ENCODE measurements at regions not wholly inside any gene's neighbourhood (a gene's known extent, or its start where the extent isn't known, plus 50 kb on each side); places are given as distances from the start of the nearest gene placed in this dataset.

DNA sequence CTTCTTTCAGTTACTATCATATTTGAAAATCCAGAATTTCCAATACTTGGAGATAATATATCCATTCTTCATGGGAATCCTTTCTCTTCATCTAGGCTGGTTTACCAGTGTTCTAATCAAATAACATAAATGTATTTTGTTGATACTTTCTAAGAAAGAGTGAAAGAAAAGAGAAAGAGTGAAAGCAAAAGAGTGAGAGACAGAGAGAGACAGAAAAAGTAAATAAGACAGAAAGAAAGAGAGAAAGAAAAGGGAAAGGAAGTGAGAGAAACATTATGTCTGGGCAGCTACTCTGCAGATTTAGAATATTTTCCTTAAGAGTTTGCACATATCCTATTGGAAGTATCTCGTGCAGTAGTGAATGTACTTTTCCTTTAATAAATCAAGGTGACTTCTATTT, 781.0 kb upstream of the GJE1 start:
- no peaks in the 10 kb centered on the region for H3K9me3 ChIP-seq (ENCODE audit: control insufficient read depth, low read length, poor library complexity, severe bottlenecking)
- H3K36me3 Mint-ChIP-seq (ENCODE audit: low read depth), result no peaks in the 10 kb centered on the region
- DNase-seq (no peak), ATAC-seq (no peak)
- peaks cover 6% of the 10 kb centered on the region for H3K27me3 Mint-ChIP-seq
- no peak overlapping the region for H3K27ac Mint-ChIP-seq
- peaks cover 3% of the 10 kb centered on the region for H3K4me1 Mint-ChIP-seq
- H3K4me3 Mint-ChIP-seq, result no peak overlapping the region

- DNase-seq, result no peak
- H3K9me3 ChIP-seq (ENCODE audit: control insufficient read depth, low read length, poor library complexity, severe bottlenecking), result no peaks in the 10 kb centered on the region
- Mint-ChIP-seq H3K27ac (no peak overlapping the region), H3K4me3 (no peak overlapping the region), H3K36me3 (ENCODE audit: low read depth) (no peaks in the 10 kb centered on the region), H3K4me1 (peaks cover 3% of the 10 kb centered on the region), H3K27me3 (peaks cover 7% of the 10 kb centered on the region)
- no peak for ATAC-seq
Observed at GRCh38 chr6:141349710-141350109, 783.0 kb upstream of the GJE1 start.

- Mint-ChIP-seq H3K4me3 (no peak overlapping the region), H3K4me1 (peaks cover 3% of the 10 kb centered on the region), H3K27ac (no peak overlapping the region), H3K27me3 (peaks cover 7% of the 10 kb centered on the region), H3K36me3 (ENCODE audit: low read depth) (no peaks in the 10 kb centered on the region)
- H3K9me3 ChIP-seq (ENCODE audit: control insufficient read depth, low read length, poor library complexity, severe bottlenecking), result no peaks in the 10 kb centered on the region
- ATAC-seq (no peak), DNase-seq (no peak)
Observed at GRCh38 chr6:141347906-141348492, 784.7 kb upstream of the GJE1 start.

- H3K9me3 ChIP-seq (ENCODE audit: control insufficient read depth, low read length, poor library complexity, severe bottlenecking), result no peaks in the 10 kb centered on the region
- H3K27ac Mint-ChIP-seq, result no peak overlapping the region
- peaks cover 7% of the 10 kb centered on the region for H3K27me3 Mint-ChIP-seq
- no peak for DNase-seq
- peaks cover 3% of the 10 kb centered on the region for H3K4me1 Mint-ChIP-seq
- H3K4me3 Mint-ChIP-seq, result no peak overlapping the region
- ATAC-seq, result no peak
- H3K36me3 Mint-ChIP-seq (ENCODE audit: low read depth), result no peaks in the 10 kb centered on the region
Observed at GRCh38 chr6:141347086-141347485, 785.6 kb upstream of the GJE1 start.

GRCh38 chr6:141346535-141346934, 786.2 kb upstream of the GJE1 start:
- DNase-seq, result no peak
- Mint-ChIP-seq H3K4me3 (no peak overlapping the region), H3K27ac (no peak overlapping the region), H3K36me3 (ENCODE audit: low read depth) (no peaks in the 10 kb centered on the region), H3K4me1 (no peaks in the 10 kb centered on the region), H3K27me3 (peaks cover 7% of the 10 kb centered on the region)
- H3K9me3 ChIP-seq (ENCODE audit: control insufficient read depth, low read length, poor library complexity, severe bottlenecking), result no peaks in the 10 kb centered on the region
- no peak for ATAC-seq

- H3K27ac Mint-ChIP-seq, result no peak overlapping the region
- no peaks in the 10 kb centered on the region for H3K4me1 Mint-ChIP-seq
- H3K36me3 Mint-ChIP-seq (ENCODE audit: low read depth), result no peaks in the 10 kb centered on the region
- no peak overlapping the region for H3K4me3 Mint-ChIP-seq
- H3K9me3 ChIP-seq (ENCODE audit: control insufficient read depth, low read length, poor library complexity, severe bottlenecking), result no peaks in the 10 kb centered on the region
- DNase-seq (no peak), ATAC-seq (no peak)
- H3K27me3 Mint-ChIP-seq, result peaks cover 15% of the 10 kb centered on the region
Observed at GRCh38 chr6:141337191-141337590, 795.5 kb upstream of the GJE1 start.

GRCh38 chr6:141335477-141336273, 797.0 kb upstream of the GJE1 start:
- Mint-ChIP-seq H3K27me3 (peaks cover 15% of the 10 kb centered on the region), H3K4me1 (no peaks in the 10 kb centered on the region), H3K36me3 (ENCODE audit: low read depth) (no peaks in the 10 kb centered on the region), H3K27ac (no peak overlapping the region), H3K4me3 (no peak overlapping the region)
- H3K9me3 ChIP-seq (ENCODE audit: control insufficient read depth, low read length, poor library complexity, severe bottlenecking), result no peaks in the 10 kb centered on the region
- ATAC-seq, result no peak
- no peak for DNase-seq

DNA sequence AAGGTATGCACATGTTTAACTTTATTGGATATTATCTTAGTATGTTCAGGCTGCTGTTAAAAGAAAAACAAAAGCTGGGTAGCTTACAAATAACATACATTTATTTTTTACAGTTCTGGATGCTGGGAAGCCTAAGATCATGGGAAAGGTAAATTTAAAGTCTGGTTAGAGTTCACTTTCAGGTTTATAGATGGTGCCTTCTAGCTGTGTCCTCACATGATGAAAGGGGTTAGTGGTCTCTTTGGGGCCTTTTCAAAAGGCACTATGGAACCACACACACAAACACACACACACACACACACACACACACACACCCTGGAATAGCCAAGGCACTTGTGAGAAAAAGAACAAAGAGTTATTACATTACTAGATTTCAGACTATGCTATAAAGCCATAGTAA, 805.8 kb upstream of the GJE1 start:
- Mint-ChIP-seq H3K4me1 (peaks cover 9% of the 10 kb centered on the region), H3K27me3 (peaks cover 2% of the 10 kb centered on the region), H3K4me3 (peak overlapping the region; percentile 25), H3K27ac (no peak overlapping the region), H3K36me3 (ENCODE audit: low read depth) (no peaks in the 10 kb centered on the region)
- H3K9me3 ChIP-seq (ENCODE audit: control insufficient read depth, low read length, poor library complexity, severe bottlenecking), result no peaks in the 10 kb centered on the region
- DNase-seq (no peak), ATAC-seq (no peak)

GRCh38 chr6:141326426-141326825, 806.3 kb upstream of the GJE1 start:
- ATAC-seq (peak; percentile 94), DNase-seq (no peak)
- peaks cover 4% of the 10 kb centered on the region for H3K27me3 Mint-ChIP-seq
- no peak overlapping the region for H3K27ac Mint-ChIP-seq
- no peaks in the 10 kb centered on the region for H3K36me3 Mint-ChIP-seq (ENCODE audit: low read depth)
- H3K4me3 Mint-ChIP-seq, result peak overlapping the region; percentile 65
- peaks cover 9% of the 10 kb centered on the region for H3K4me1 Mint-ChIP-seq
- no peaks in the 10 kb centered on the region for H3K9me3 ChIP-seq (ENCODE audit: control insufficient read depth, low read length, poor library complexity, severe bottlenecking)

DNA sequence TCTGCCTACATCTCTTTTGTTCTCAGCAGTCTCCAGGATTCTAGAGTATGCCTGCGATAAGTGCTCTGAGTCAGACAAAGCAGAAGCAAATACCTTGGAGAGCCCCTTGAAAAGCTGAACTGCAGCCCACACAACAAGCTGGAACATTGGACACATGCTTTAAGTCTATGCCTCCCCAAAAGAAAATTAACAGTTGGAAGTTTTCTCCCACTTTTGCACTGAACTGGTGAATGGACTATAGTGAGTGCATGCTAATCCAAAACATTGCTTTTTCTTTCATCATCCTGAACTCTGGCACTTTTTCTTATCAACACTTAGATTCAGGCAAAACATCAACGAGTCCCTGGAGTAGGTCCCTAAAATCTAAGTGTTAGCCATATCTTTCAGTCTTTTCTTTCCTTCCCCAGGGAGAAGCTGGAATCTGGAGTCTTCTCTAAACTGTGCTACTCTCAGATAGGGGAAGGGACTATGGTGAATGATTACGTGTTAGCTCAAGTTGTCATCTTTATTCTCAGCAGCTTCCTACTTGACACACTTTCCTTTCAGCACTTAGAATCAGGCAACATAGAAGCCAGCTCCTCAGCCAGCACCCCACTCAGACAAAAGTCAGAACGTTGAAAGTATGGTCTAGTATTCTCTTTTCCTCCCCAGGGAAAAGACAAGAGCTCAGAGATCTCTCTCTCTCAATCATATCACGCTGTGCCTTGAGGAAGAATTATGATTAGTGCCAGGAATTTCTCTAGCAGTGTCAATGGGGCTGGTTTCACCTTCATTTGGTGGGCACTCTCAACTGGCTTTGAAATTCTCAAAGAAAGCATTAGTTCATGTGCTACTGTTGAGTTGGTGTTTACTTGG, 811.0 kb upstream of the GJE1 start:
- Mint-ChIP-seq H3K4me1 (peaks cover 5% of the 10 kb centered on the region), H3K36me3 (ENCODE audit: low read depth) (no peaks in the 10 kb centered on the region), H3K27ac (no peak overlapping the region), H3K27me3 (peaks cover 4% of the 10 kb centered on the region), H3K4me3 (no peak overlapping the region)
- no peaks in the 10 kb centered on the region for H3K9me3 ChIP-seq (ENCODE audit: control insufficient read depth, low read length, poor library complexity, severe bottlenecking)
- DNase-seq, result no peak
- ATAC-seq, result no peak

DNA sequence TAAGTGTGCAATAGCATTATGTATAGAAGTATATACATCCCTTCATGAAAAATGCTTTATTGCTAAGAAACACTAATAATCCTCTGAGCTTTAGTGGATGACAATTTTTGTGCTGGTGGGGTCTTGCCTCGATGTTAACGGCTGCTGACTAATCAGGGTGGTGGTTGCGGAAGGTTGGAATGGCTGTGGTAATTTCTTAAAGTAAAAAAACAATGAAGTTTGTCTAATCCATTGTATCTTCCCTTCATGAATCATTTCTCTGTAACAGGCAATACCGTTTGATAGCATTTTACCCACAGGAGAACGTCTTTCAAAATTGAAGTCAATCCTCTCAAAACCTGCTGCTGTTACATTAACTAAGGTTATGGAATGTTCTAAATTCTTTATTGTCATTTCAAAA, 816.5 kb upstream of the GJE1 start:
- Mint-ChIP-seq H3K4me3 (no peak overlapping the region), H3K36me3 (ENCODE audit: low read depth) (no peaks in the 10 kb centered on the region)

DNA sequence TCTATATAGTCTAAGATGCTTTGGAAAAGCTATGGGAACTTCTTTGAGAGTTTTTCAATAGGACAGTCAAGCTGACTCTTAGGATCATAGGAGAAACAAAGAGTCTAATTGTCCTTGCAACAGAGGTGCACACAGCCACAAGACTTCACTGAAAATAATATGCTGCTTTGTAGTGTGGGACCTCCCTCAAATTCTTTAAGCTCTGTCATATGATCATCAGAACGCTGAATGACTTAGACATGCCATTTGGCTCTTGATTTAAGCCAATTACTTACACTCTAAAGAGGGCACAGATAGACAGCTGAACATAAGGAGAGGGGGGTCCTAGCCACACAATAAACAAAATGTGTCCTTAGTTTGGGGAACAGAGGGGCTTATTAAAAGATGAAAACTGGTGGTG, 818.7 kb upstream of the GJE1 start:
- Mint-ChIP-seq H3K4me3 (no peak overlapping the region), H3K27ac (no peak overlapping the region), H3K27me3 (no peaks in the 10 kb centered on the region), H3K4me1 (peaks cover 6% of the 10 kb centered on the region), H3K36me3 (ENCODE audit: low read depth) (no peaks in the 10 kb centered on the region)
- H3K9me3 ChIP-seq (ENCODE audit: control insufficient read depth, low read length, poor library complexity, severe bottlenecking), result no peaks in the 10 kb centered on the region
- DNase-seq (no peak), ATAC-seq (no peak)

More for the DNA sequence above, 816.5 kb upstream of the GJE1 start:
- ATAC-seq, result no peak
- peaks cover 2% of the 10 kb centered on the region for H3K4me1 Mint-ChIP-seq
- no peak for DNase-seq
- no peak overlapping the region for H3K27ac Mint-ChIP-seq
- H3K27me3 Mint-ChIP-seq, result no peaks in the 10 kb centered on the region
- H3K9me3 ChIP-seq (ENCODE audit: control insufficient read depth, low read length, poor library complexity, severe bottlenecking), result no peaks in the 10 kb centered on the region

DNA sequence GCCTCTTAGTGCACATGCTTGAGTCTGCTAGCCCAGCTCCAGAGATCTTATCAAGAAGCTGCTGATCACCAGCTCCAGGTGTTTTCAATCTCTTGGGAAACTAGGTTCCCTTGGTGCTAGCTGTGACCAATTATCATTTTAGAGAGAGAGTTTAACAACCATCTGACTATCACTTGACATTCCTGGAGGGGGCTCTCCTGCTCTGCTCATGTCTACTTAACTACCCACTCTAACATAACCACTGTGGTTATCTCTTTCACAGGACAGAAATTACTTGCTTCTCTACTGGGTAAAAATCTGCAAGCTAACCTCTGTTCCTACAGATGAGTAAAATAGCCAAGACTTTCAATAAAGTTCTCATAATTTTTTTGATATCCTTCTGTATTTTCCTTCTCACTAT, 823.4 kb upstream of the GJE1 start:
- Mint-ChIP-seq H3K27me3 (no peaks in the 10 kb centered on the region), H3K4me1 (peaks cover 6% of the 10 kb centered on the region), H3K36me3 (ENCODE audit: low read depth) (no peaks in the 10 kb centered on the region), H3K27ac (no peak overlapping the region), H3K4me3 (no peak overlapping the region)
- ATAC-seq (peak; percentile 63), DNase-seq (no peak)
- H3K9me3 ChIP-seq (ENCODE audit: control insufficient read depth, low read length, poor library complexity, severe bottlenecking), result no peaks in the 10 kb centered on the region

Data from T-helper 17 cell (primary cell).